ENCODE measurements at regions not wholly inside any gene's neighbourhood (a gene's known extent, or its start where the extent isn't known, plus 50 kb on each side); places are given as distances from the start of the nearest gene placed in this dataset.

GRCh38 chr5:126354858-126355731, 68.1 kb upstream of the GRAMD2B start:
- TF ChIP-seq POLR2A (IDR thresholded peaks at IDR 0.05; ENCODE audit: low read depth) (no peak), CTCF (IDR thresholded peaks at IDR 0.05) (no peak), POLR2AphosphoS5 (IDR thresholded peaks at IDR 0.05) (no peak)

Measured in esophagus muscularis mucosa (tissue), 3 donors.